ENCODE measurements at regions not wholly inside any gene's neighbourhood (a gene's known extent, or its start where the extent isn't known, plus 50 kb on each side); places are given as distances from the start of the nearest gene placed in this dataset.

DNA sequence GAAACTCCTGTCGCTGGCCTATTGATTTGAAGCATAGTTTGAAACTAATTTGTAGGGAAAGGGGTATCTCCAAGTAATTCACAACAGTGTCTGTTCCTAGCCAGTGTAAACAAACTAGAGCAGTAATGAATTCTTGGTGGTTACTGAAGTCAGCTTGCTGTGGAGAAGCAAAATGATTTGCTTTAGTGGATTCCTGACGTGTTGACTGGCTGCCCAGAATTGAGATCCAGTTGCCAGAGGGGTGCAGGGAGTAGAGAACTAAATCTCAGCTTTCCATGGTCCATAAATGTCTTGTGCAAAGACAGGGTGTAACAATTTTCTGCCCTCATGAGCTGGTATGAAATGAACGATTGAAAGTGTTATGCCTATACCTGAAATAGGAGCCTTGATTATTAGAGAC is 382.5 kb upstream of the KIRREL3 start:
- Mint-ChIP-seq H3K27me3 (ENCODE audit: low read depth) (no peaks in the 10 kb centered on the region), H3K4me3 (ENCODE audit: low read depth) (no peak overlapping the region), H3K36me3 (ENCODE audit: low read depth) (no peaks in the 10 kb centered on the region), H3K27ac (no peak overlapping the region), H3K9me3 (no peaks in the 10 kb centered on the region), H3K4me1 (ENCODE audit: low read depth) (no peaks in the 10 kb centered on the region)
- intact Hi-C loops (cut with micrococcal nuclease): no loop called here
- no peak for DNase-seq (ENCODE audit: low spot score)

DNA sequence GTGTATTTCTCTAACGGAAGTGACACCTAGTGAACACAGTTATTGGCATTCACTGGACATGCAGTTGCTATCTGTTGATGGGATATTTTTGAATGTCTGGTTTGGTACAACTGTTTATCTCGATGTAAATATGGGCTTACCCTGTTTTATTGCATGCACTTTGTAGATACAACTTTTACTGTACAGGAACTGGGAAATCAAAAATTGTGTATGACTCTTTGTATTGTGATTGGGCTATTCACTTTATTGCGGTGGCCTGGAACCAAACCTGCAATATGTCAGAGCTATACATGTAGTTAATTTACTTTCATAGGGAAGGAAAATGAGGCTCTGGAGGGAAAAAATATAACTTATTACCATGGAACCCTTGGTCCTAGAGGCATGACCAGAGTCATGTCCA is 380.7 kb upstream of the KIRREL3 start:
- H3K36me3 Mint-ChIP-seq (ENCODE audit: low read depth): no peaks in the 10 kb centered on the region
- no peaks in the 10 kb centered on the region for H3K4me1 Mint-ChIP-seq (ENCODE audit: low read depth)
- H3K27ac Mint-ChIP-seq: no peak overlapping the region
- DNase-seq (ENCODE audit: low spot score): no peak
- intact Hi-C loops (cut with micrococcal nuclease): no loop called here
- H3K9me3 Mint-ChIP-seq: no peaks in the 10 kb centered on the region
- no peak overlapping the region for H3K4me3 Mint-ChIP-seq (ENCODE audit: low read depth)
- H3K27me3 Mint-ChIP-seq (ENCODE audit: low read depth): no peaks in the 10 kb centered on the region

DNA sequence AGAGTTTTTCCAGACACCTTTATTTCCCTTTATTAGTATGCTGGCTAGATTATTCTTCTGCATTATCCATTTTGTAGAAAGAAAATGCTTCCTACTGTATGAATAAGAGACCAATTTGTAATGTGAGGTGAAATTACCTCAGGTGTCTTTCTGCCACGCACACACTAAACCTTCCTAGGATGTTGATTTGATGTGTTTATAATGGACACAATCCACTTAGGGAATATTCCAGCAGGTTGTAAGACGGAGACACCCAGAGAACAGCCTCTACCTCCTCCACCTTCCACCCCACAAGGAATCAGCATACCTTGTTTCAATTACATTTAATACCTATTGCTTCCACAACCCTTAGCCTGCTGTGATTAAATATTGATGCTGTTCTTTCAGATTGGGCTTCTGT is 379.1 kb upstream of the KIRREL3 start:
- Mint-ChIP-seq H3K4me1 (ENCODE audit: low read depth) (no peaks in the 10 kb centered on the region), H3K27me3 (ENCODE audit: low read depth) (no peaks in the 10 kb centered on the region), H3K4me3 (ENCODE audit: low read depth) (no peak overlapping the region), H3K36me3 (ENCODE audit: low read depth) (no peaks in the 10 kb centered on the region), H3K9me3 (no peaks in the 10 kb centered on the region), H3K27ac (no peak overlapping the region)
- intact Hi-C loops (cut with micrococcal nuclease): no loop called here
- no peak for DNase-seq (ENCODE audit: low spot score)

DNA sequence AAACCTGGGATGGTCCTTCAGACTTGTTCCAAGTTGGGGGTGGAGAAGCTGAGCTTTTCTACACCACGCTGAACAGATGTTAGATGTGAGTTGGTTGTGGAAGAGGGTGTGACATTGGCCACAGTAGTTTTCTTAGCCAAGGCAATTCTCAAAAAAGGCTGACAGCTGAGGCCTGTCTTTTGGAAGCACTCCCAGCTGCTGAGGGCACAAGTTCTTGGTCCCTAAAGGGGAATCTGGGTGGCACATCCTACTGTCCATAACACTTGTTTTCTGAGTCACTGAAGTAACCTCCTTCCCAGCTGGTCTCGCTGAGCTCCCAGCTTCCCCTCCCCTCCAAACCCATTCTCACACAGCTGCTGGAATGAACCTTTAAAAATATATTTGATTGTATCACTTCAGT is 375.7 kb upstream of the KIRREL3 start:
- H3K27ac Mint-ChIP-seq: no peak overlapping the region
- intact Hi-C loops (cut with micrococcal nuclease): no loop called here
- no peaks in the 10 kb centered on the region for H3K36me3 Mint-ChIP-seq (ENCODE audit: low read depth)
- DNase-seq (ENCODE audit: low spot score): no peak
- H3K4me3 Mint-ChIP-seq (ENCODE audit: low read depth): no peak overlapping the region
- H3K4me1 Mint-ChIP-seq (ENCODE audit: low read depth): no peaks in the 10 kb centered on the region
- H3K27me3 Mint-ChIP-seq (ENCODE audit: low read depth): no peaks in the 10 kb centered on the region
- H3K9me3 Mint-ChIP-seq: no peaks in the 10 kb centered on the region

DNA sequence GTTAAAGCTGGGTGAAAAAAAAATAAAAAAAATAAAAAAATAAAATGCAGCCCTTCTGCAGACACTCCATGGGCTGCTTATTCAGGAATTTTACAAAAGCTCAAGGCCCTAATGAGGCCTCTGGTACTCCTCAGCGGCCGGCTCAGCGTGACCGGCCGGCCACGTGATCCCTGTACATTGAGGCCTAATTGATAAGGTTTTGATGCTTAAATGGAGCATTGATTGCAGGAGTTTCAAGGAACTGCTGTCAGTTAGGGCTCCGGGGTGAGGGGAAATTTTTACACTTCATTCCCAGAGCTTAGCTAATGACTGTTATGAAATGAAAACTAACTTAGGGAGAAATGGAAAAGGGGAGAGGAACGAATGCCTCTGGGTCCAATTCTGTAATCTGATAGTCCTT is 368.8 kb upstream of the KIRREL3 start:
- Mint-ChIP-seq H3K36me3 (ENCODE audit: low read depth) (no peaks in the 10 kb centered on the region), H3K27ac (no peak overlapping the region), H3K4me3 (ENCODE audit: low read depth) (no peak overlapping the region), H3K9me3 (no peaks in the 10 kb centered on the region), H3K4me1 (ENCODE audit: low read depth) (no peaks in the 10 kb centered on the region), H3K27me3 (ENCODE audit: low read depth) (no peaks in the 10 kb centered on the region)
- no peak for DNase-seq (ENCODE audit: low spot score)
- intact Hi-C loops (cut with micrococcal nuclease): no loop called here

DNA sequence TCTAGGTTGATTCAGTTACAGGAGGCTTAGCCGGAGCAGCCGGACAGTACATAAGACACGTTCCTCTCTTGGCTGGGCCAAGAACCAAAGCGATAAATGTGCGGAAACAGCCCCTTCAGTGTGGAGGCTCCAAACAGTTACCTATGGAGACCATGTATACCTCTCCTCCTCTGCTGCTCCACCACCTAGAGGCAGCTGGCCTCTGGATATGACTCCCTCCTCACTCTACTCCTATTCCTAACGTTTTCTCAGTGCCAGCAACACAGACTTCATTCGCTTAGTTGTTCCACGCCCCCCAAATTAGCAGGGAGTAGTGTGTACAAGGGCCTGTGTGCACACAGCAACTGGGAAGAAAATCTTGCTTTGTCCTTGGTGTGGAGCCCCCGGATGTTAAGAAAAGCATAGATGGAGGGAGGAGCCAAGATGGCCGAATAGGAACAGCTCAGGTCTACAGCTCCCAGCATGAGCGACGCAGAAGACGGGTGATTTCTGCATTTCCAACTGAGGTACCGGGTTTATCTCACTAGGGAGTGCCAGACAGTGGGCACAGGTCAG is 362.3 kb upstream of the KIRREL3 start:
- no peak overlapping the region for H3K27ac Mint-ChIP-seq

DNA sequence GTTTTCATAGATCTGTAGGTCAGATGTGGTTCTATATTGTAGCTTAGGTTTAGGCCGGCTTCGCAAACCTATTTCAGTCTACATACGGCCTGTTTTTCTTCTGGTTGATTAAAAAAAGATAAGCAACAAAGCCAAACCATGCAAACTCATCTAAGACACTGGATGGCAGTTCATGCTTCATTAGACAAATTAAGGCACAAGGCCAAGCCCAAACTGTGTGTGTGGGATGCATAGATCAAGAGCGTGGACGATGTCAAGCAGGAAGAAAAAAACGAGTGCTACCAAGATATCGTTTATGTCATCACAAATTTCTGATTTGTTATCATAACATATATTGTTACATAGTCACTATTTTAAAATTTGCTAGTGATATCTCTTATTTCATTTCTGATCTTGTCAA is 357.6 kb upstream of the KIRREL3 start:
- Mint-ChIP-seq H3K27ac (no peak overlapping the region), H3K36me3 (ENCODE audit: low read depth) (no peaks in the 10 kb centered on the region), H3K9me3 (no peaks in the 10 kb centered on the region), H3K4me1 (ENCODE audit: low read depth) (no peaks in the 10 kb centered on the region), H3K4me3 (ENCODE audit: low read depth) (no peak overlapping the region), H3K27me3 (ENCODE audit: low read depth) (no peaks in the 10 kb centered on the region)
- no peak for DNase-seq (ENCODE audit: low spot score)
- intact Hi-C loops (cut with micrococcal nuclease): no loop called here

More for the DNA sequence above, 362.3 kb upstream of the KIRREL3 start:
- DNase-seq (ENCODE audit: low spot score): no peak
- Mint-ChIP-seq H3K27me3 (ENCODE audit: low read depth) (no peaks in the 10 kb centered on the region), H3K36me3 (ENCODE audit: low read depth) (no peaks in the 10 kb centered on the region), H3K4me3 (ENCODE audit: low read depth) (no peak overlapping the region), H3K4me1 (ENCODE audit: low read depth) (no peaks in the 10 kb centered on the region), H3K9me3 (no peaks in the 10 kb centered on the region)
- intact Hi-C loops (cut with micrococcal nuclease): no loop called here

DNA sequence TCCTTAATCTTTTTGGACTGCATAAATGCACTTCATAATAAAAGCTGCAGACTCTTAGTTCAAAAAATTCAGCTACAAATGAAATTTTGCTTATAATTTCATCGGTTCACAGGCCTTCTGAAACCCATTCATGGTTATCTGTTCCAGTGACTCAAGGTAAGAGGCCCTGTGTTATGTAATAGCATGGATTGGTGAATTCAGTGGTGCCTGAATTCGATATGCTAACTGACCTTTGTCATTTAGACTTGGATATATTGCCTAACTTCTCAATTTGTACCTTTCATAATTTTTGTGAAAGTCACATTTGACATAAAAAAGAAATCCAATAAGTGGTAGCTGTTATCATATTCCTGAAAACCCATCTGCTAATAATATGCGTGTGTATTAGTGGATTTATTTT is 349.9 kb upstream of the KIRREL3 start:
- no peak overlapping the region for H3K4me3 Mint-ChIP-seq (ENCODE audit: low read depth)
- no peak overlapping the region for H3K27ac Mint-ChIP-seq
- no peaks in the 10 kb centered on the region for H3K4me1 Mint-ChIP-seq (ENCODE audit: low read depth)
- H3K27me3 Mint-ChIP-seq (ENCODE audit: low read depth): no peaks in the 10 kb centered on the region
- intact Hi-C loops (cut with micrococcal nuclease): no loop called here
- DNase-seq (ENCODE audit: low spot score): no peak
- no peaks in the 10 kb centered on the region for H3K9me3 Mint-ChIP-seq
- H3K36me3 Mint-ChIP-seq (ENCODE audit: low read depth): no peaks in the 10 kb centered on the region

DNA sequence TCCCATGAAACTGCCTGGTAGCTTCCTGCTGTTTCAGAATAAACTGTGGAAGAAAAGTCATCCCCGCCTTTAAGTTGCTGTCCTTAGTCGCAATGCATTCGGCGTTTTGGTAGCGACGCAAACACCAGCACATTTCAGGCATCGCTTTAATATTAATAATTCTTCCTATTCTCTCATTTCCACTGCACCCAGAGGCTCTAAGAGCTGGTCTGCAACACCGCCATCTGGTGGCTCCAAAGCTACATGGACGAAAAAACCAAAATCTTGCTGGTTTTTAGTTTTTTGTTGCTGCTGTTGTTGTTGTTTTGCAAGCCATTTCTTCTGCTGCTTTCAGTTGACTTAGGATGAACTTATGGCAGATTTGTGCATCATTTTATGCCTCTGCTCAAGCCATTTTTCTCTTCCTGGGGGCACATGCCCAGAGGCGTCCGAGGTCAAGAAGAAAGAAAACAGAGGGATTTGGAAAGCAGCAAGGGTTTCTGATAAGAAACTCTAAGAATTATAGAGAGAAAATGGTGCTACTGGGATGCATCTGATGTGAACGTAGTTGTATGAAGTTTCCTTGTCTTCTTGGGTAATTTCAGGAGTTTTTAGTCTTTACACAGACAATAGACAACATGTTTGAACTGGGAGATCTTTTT is 345.4 kb upstream of the KIRREL3 start:
- DNase-seq (ENCODE audit: low spot score): no peak
- Mint-ChIP-seq H3K9me3 (no peaks in the 10 kb centered on the region), H3K27ac (no peak overlapping the region), H3K36me3 (ENCODE audit: low read depth) (no peaks in the 10 kb centered on the region), H3K27me3 (ENCODE audit: low read depth) (no peaks in the 10 kb centered on the region), H3K4me1 (ENCODE audit: low read depth) (no peaks in the 10 kb centered on the region), H3K4me3 (ENCODE audit: low read depth) (no peak overlapping the region)
- intact Hi-C loops (cut with micrococcal nuclease): loop anchor here (5.0 kb wide), 1 partner anchor 904 kb away; no protein-coding TSS in a partner anchor

DNA sequence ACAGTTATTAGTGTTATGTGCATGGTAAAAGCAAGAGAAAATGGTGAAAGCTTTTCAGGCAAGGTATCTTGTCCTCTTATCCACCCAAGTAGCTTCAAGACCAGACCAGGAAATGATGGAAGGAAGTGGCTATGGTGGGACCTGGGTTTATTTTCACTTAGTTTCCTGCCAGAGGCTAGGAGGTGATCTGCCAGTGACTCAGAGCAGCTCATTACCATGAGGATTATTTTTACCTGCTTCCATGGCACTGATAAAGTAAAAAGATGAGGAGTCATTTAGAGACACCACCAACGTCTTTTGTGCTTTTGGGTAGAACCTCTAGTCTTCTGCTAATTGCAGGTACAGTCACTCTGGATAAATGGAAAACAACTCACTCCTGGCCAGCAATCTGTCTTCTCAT is 339.9 kb upstream of the KIRREL3 start:
- H3K27ac Mint-ChIP-seq: no peak overlapping the region
- H3K4me1 Mint-ChIP-seq (ENCODE audit: low read depth): no peaks in the 10 kb centered on the region
- no peak for DNase-seq (ENCODE audit: low spot score)
- H3K4me3 Mint-ChIP-seq (ENCODE audit: low read depth): no peak overlapping the region
- no peaks in the 10 kb centered on the region for H3K36me3 Mint-ChIP-seq (ENCODE audit: low read depth)
- no peaks in the 10 kb centered on the region for H3K9me3 Mint-ChIP-seq
- intact Hi-C loops (cut with micrococcal nuclease): no loop called here
- H3K27me3 Mint-ChIP-seq (ENCODE audit: low read depth): no peaks in the 10 kb centered on the region

DNA sequence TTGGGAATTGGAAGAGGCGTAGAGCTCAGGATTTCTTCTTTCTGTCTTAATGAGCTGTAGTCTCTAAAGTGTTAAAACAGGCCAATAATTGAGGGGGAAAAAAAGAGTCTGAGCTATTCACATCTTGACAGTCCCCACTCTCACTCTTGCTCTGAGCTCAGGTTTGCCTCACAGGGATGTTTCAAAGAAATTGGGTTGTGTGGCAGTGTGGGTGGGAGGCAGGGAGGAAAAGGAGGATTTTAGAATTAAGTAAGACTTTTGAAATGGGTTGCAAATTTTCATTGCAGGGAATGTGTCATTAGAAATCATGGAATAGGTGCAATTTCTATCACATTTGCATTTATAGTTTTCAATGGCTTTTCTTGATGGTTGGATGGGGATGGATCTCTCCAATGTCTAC is 338.8 kb upstream of the KIRREL3 start:
- Mint-ChIP-seq H3K36me3 (ENCODE audit: low read depth) (no peaks in the 10 kb centered on the region), H3K4me1 (ENCODE audit: low read depth) (no peaks in the 10 kb centered on the region), H3K4me3 (ENCODE audit: low read depth) (no peak overlapping the region), H3K9me3 (no peaks in the 10 kb centered on the region), H3K27ac (no peak overlapping the region), H3K27me3 (ENCODE audit: low read depth) (no peaks in the 10 kb centered on the region)
- DNase-seq (ENCODE audit: low spot score): no peak
- intact Hi-C loops (cut with micrococcal nuclease): no loop called here

DNA sequence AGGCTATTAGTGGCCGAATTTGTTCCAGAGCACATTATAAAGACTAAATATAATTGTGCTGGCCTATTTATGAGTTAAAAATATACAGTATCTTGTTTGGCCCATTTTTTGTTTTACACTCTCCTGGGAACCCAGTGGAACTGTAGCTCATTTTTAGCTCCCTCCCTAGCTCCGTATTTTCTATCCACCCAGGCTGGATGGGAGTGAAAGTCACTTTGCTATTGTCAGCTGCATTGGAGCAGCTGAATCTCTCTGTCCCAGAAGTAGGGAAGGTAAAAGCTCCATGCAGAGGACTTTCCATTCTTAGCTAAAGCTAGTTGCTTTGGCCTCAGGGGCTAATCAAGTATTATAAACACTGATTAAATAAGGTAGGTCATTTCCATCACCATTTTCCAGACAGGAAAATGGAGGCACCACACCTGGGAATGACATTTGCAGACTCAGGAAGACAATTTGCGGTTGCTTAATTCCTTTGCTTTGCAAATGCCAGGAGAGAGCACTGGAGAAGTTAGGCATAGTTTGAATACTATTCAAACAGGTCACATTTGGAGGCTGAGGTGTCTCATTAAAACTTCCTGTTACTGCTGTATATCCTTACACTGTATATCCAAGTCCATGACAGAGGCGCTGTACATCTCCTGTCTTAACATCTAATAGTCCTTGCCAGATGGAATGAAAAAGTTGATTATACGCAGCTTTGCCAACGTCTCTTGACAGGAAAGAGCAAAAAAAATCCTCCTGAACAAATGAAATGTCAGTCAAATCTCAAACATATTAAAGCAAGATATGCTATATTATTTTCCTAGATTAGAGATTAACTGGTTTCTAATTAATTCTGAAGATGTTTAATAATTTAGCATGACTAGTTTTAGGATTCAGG is 338.1 kb upstream of the KIRREL3 start:
- Mint-ChIP-seq H3K4me3 (ENCODE audit: low read depth) (no peak overlapping the region), H3K36me3 (ENCODE audit: low read depth) (no peaks in the 10 kb centered on the region), H3K27me3 (ENCODE audit: low read depth) (no peaks in the 10 kb centered on the region), H3K9me3 (no peaks in the 10 kb centered on the region), H3K27ac (no peak overlapping the region), H3K4me1 (ENCODE audit: low read depth) (no peaks in the 10 kb centered on the region)
- intact Hi-C loops (cut with micrococcal nuclease): no loop called here
- no peak for DNase-seq (ENCODE audit: low spot score)

DNA sequence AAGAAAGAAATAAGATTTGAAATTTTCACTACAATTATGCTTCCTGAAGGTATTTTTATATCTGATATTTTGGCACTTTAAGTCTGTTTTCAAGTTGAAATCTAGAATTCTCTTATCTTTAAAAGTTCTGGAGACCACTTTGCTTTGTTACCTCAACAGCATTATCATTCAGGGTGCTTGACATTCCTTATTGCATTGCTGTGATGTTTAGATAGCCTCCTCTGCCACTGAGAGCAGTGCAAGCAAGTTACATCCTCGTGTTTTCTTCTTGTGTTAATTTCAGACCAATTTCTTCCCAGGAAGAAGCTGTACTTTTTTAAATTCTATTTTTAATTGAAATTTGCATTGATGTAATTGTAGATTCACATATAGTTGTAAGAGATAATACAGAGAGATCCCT is 333.9 kb upstream of the KIRREL3 start:
- no peak overlapping the region for H3K4me3 Mint-ChIP-seq (ENCODE audit: low read depth)
- H3K36me3 Mint-ChIP-seq (ENCODE audit: low read depth): no peaks in the 10 kb centered on the region
- intact Hi-C loops (cut with micrococcal nuclease): no loop called here
- no peak for DNase-seq (ENCODE audit: low spot score)
- no peaks in the 10 kb centered on the region for H3K4me1 Mint-ChIP-seq (ENCODE audit: low read depth)
- H3K27me3 Mint-ChIP-seq (ENCODE audit: low read depth): no peaks in the 10 kb centered on the region
- H3K27ac Mint-ChIP-seq: no peak overlapping the region
- H3K9me3 Mint-ChIP-seq: peaks cover 3% of the 10 kb centered on the region
